ENCODE measurements at regions not wholly inside any gene's neighbourhood (a gene's known extent, or its start where the extent isn't known, plus 50 kb on each side); places are given as distances from the start of the nearest gene placed in this dataset.

GRCh38 chr21:26759731-26760130 lies 85.5 kb downstream of the ADAMTS1 start:
- BruUV-seq (replicated peaks) = no TSS peak
- H3K9me3 ChIP-seq (replicated peaks; ENCODE audit: control insufficient read depth, insufficient read depth, low read length) = no peaks in the 10 kb centered on the region
- dilution Hi-C loops (cut with MboI; ENCODE audit: extremely low pct_ligation_motif_present, low sequenced_read_pairs) = no loop called here
- CTCF ChIA-PET = no interaction called here
- DNase-seq (ENCODE audit: low read depth, low spot score) = no peak
- no peak overlapping the region for H3K27ac ChIP-seq (ENCODE audit: insufficient read depth, low read depth, low read length)
- H2AFZ ChIP-seq (ENCODE audit: low read depth, low read length) = no peak overlapping the region
- FAIRE-seq = no peak
- H3K4me1 ChIP-seq (ENCODE audit: control insufficient read depth, extremely low read depth, insufficient read depth, low read length) = no peaks in the 10 kb centered on the region
- H4K20me1 ChIP-seq (replicated peaks; ENCODE audit: control insufficient read depth, extremely low read depth, insufficient read depth, low read length) = no peaks in the 10 kb centered on the region
- H3K9me1 ChIP-seq (replicated peaks; ENCODE audit: control insufficient read depth, extremely low read depth, insufficient read depth, low read length) = no peaks in the 10 kb centered on the region
- H3K79me2 ChIP-seq (ENCODE audit: control insufficient read depth, insufficient read depth, low read length) = no peaks in the 10 kb centered on the region
- H3K36me3 ChIP-seq (ENCODE audit: control insufficient read depth in 2 of 2, extremely low read depth in 1 of 2, insufficient read depth in 2 of 2, low read length in 2 of 2) = no peaks in the 10 kb centered on the region
- TF ChIP-seq FOS (IDR thresholded peaks at IDR 0.05; ENCODE audit: borderline replicate concordance, insufficient read depth, low read length) (no peak), GATA2 (IDR thresholded peaks at IDR 0.05; ENCODE audit: insufficient read depth, insufficient read length, low read depth, low read length) (no peak), POLR2A (IDR thresholded peaks at IDR 0.05; ENCODE audit: low read depth, low read length) (no peak), CTCF (IDR thresholded peaks at IDR 0.05; ENCODE audit: extremely low read depth in 1 of 2, insufficient read depth in 1 of 2, low read depth in 1 of 2, low read length in 2 of 2) (no peak), EZH2 (IDR thresholded peaks at IDR 0.05; ENCODE audit: borderline replicate concordance, low read depth, low read length, severe bottlenecking) (no peak), MYC (IDR thresholded peaks at IDR 0.05; ENCODE audit: low read depth, low read length) (no peak), MAX (IDR thresholded peaks at IDR 0.05; ENCODE audit: insufficient read depth, insufficient read length) (no peak), POLR2AphosphoS5 (IDR thresholded peaks at IDR 0.05; ENCODE audit: insufficient read depth, low read depth, low read length) (no peak), JUN (IDR thresholded peaks at IDR 0.05; ENCODE audit: borderline replicate concordance, insufficient read depth, insufficient read length, low read depth) (no peak)
- H3K4me2 ChIP-seq (ENCODE audit: insufficient read depth, low read length) = no peak overlapping the region
- POLR2A ChIA-PET = no interaction called here
- H3K27me3 ChIP-seq (ENCODE audit: control insufficient read depth in 2 of 2, insufficient read depth in 2 of 2, low read length in 2 of 2) = peaks cover 0 to 3% of the 10 kb centered on the region in 2 experiments
- H3K4me3 ChIP-seq (replicated peaks in 1 of 3; ENCODE audit: insufficient read depth in 1 of 3, low read depth in 1 of 3, low read length in 3 of 3) = no peak overlapping the region
- intact Hi-C loops (cut with micrococcal nuclease) = no loop called here
- no peak overlapping the region for H3K9ac ChIP-seq (replicated peaks; ENCODE audit: extremely low read depth, insufficient read depth, low read length)
